WTC11 (cell line): ENCODE measurements at regions not wholly inside any gene's neighbourhood (a gene's known extent, or its start where the extent isn't known, plus 50 kb on each side); places are given as distances from the start of the nearest gene placed in this dataset.

ENCODE experiments used
- ATAC-seq: fragments of 200-7000 bp; cut with Tn5 transposase; 2 replicates; pipeline ENCODE4 v1.10.0; 2021; ENCODE audit warnings: mild to moderate bottlenecking, moderate library complexity
- CTCF ChIA-PET: fragments of 300-600 bp; sonication (Branson Sonifier 250); formaldehyde crosslinking; loops from one replicate; lab custom pipeline; 2021; ENCODE audit warnings: antibody characterized with exemption; lab: Charles Lee
- POLR2A ChIA-PET: fragments of 350-600 bp; sonication (Branson Sonifier 250); formaldehyde crosslinking; loops from one replicate; lab custom pipeline; 2021; ENCODE audit warnings: antibody characterized with exemption; lab: Charles Lee
- DNase-seq: peaks from one replicate; pipeline ENCODE4 v3.0.0; 2021; ENCODE audit warnings: low spot score
- H3K27ac Mint-ChIP-seq: 2 replicates; pipeline ENCODE4 v1.8.0; 2021; ENCODE audit warnings: mixed read lengths
- H3K27me3 Mint-ChIP-seq: 2 replicates; pipeline ENCODE4 v1.8.0; 2021; ENCODE audit warnings: low read depth, mild to moderate bottlenecking, moderate library complexity, mixed read lengths
- H3K36me3 Mint-ChIP-seq: 2 replicates; pipeline ENCODE4 v1.8.0; 2021; ENCODE audit warnings: mixed read lengths
- H3K4me1 Mint-ChIP-seq: 2 replicates; pipeline ENCODE4 v1.8.0; 2022; ENCODE audit warnings: mixed read lengths
- H3K4me3 Mint-ChIP-seq: 2 replicates; pipeline ENCODE4 v1.8.0; 2021; ENCODE audit warnings: mild to moderate bottlenecking, moderate library complexity, mixed read lengths
- H3K9me3 Mint-ChIP-seq: 2 replicates; pipeline ENCODE4 v1.8.0; 2021; ENCODE audit warnings: mixed read lengths
- ATF6 ChIP-seq: sonication (generic); formaldehyde crosslinking; IDR thresholded peaks from 2 replicates; pipeline ENCODE4 v1.8.1; 2023; ENCODE audit warnings: mild to moderate bottlenecking, missing genetic modification reagents
- CBFB ChIP-seq: sonication (generic); formaldehyde crosslinking; IDR thresholded peaks from 2 replicates; pipeline ENCODE4 v1.8.1; 2022; ENCODE audit warnings: mild to moderate bottlenecking, low read depth, missing genetic modification reagents
- ETV6 ChIP-seq: sonication (generic); formaldehyde crosslinking; IDR thresholded peaks from 2 replicates; pipeline ENCODE4 v1.8.1; 2022; ENCODE audit warnings: mild to moderate bottlenecking, missing genetic modification reagents
- GABPB1 ChIP-seq: sonication (generic); formaldehyde crosslinking; IDR thresholded peaks from 2 replicates; pipeline ENCODE4 v1.8.1; 2023; ENCODE audit warnings: mild to moderate bottlenecking, missing genetic modification reagents
- HMGXB4 ChIP-seq: sonication (generic); formaldehyde crosslinking; IDR thresholded peaks from 2 replicates; pipeline ENCODE4 v1.8.1; 2023; ENCODE audit warnings: mild to moderate bottlenecking, moderate library complexity, missing genetic modification reagents
- IRF2 ChIP-seq: sonication (generic); formaldehyde crosslinking; IDR thresholded peaks from 2 replicates; pipeline ENCODE4 v1.8.0; 2022; ENCODE audit warnings: low read depth, missing genetic modification reagents, borderline replicate concordance
- NR1H2 ChIP-seq: sonication (generic); formaldehyde crosslinking; IDR thresholded peaks from 2 replicates; pipeline ENCODE4 v1.9.0; 2021; ENCODE audit warnings: mild to moderate bottlenecking, moderate library complexity, missing genetic modification reagents
- NR3C1 ChIP-seq: sonication (generic); formaldehyde crosslinking; conservative IDR thresholded peaks from 2 replicates; pipeline ENCODE4 v1.8.1; 2023; ENCODE audit warnings: low read depth, mild to moderate bottlenecking, missing genetic modification reagents
- SMAD4 ChIP-seq: sonication (generic); formaldehyde crosslinking; IDR thresholded peaks from 2 replicates; pipeline ENCODE4 v1.8.0; 2022; ENCODE audit warnings: mild to moderate bottlenecking, missing genetic modification reagents
- STAT6 ChIP-seq: sonication (generic); formaldehyde crosslinking; conservative IDR thresholded peaks from 2 replicates; pipeline ENCODE4 v1.8.1; 2023; ENCODE audit warnings: mild to moderate bottlenecking, low read depth, missing genetic modification reagents, moderate library complexity
- ZBTB21 ChIP-seq: sonication (generic); formaldehyde crosslinking; IDR thresholded peaks from 2 replicates; pipeline ENCODE4 v1.8.1; 2023; ENCODE audit warnings: mild to moderate bottlenecking, missing genetic modification reagents, borderline replicate concordance
- ZBTB43 ChIP-seq: sonication (generic); formaldehyde crosslinking; IDR thresholded peaks from 2 replicates; pipeline ENCODE4 v1.8.1; 2023; ENCODE audit warnings: mild to moderate bottlenecking, missing genetic modification reagents
- ZNF121 ChIP-seq: sonication (generic); formaldehyde crosslinking; IDR thresholded peaks from 2 replicates; pipeline ENCODE4 v1.8.0; 2023; ENCODE audit warnings: missing genetic modification reagents
- ZNF317 ChIP-seq: sonication (generic); formaldehyde crosslinking; IDR thresholded peaks from 2 replicates; pipeline ENCODE4 v1.8.1; 2023; ENCODE audit warnings: low read depth, mild to moderate bottlenecking, moderate library complexity, missing genetic modification reagents, borderline replicate concordance
- ZNF671 ChIP-seq: fragments of 250-450 bp; sonication (Bioruptor Pico); IDR thresholded peaks from 2 replicates; pipeline ENCODE4 v1.8.0; 2021; ENCODE audit warnings: mild to moderate bottlenecking
- TF ChIP-seq, protein P1 (sequence below): fragments of 250-450 bp; sonication (Bioruptor Pico); IDR thresholded peaks from 2 replicates; pipeline ENCODE4 v1.9.0; 2021; ENCODE audit warnings: mild to moderate bottlenecking
- TF ChIP-seq, protein P2 (sequence below): sonication (generic); formaldehyde crosslinking; IDR thresholded peaks from 2 replicates; pipeline ENCODE4 v1.8.1; 2022; ENCODE audit warnings: missing genetic modification reagents, borderline replicate concordance

GRCh38 chr12:92382383-92382878 lies 236.8 kb upstream of the BTG1 start:
- Mint-ChIP-seq H3K9me3 (peaks cover 8% of the 10 kb centered on the region; the same call in 1 of the 2 replicates), H3K36me3 (no peaks in the 10 kb centered on the region), H3K27ac (no peak overlapping the region), H3K4me1 (no peaks in the 10 kb centered on the region), H3K4me3 (no peak overlapping the region), H3K27me3 (no peaks in the 10 kb centered on the region)
- ATAC-seq (no peak), DNase-seq (no peak)
- ChIA-PET CTCF (no interaction called here), POLR2A (no interaction called here)
- TF ChIP-seq ETV6 (CRISPR knock-in tag) (no peak), ZNF317 (no peak), ZNF671 (CRISPR knock-in tag) (no peak), IRF2 (CRISPR knock-in tag) (no peak), ZNF121 (CRISPR knock-in tag) (no peak), NR3C1 (CRISPR knock-in tag) (no peak), ZBTB21 (CRISPR knock-in tag) (no peak), HMGXB4 (CRISPR knock-in tag) (no peak), SMAD4 (CRISPR knock-in tag) (no peak), CBFB (CRISPR knock-in tag) (no peak), ZBTB43 (CRISPR knock-in tag) (no peak), GABPB1 (CRISPR knock-in tag) (no peak), STAT6 (CRISPR knock-in tag) (no peak)
- TF ChIP-seq, protein P1, sequence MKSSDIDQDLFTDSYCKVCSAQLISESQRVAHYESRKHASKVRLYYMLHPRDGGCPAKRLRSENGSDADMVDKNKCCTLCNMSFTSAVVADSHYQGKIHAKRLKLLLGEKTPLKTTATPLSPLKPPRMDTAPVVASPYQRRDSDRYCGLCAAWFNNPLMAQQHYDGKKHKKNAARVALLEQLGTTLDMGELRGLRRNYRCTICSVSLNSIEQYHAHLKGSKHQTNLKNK (CRISPR knock-in tag) = no peak

DNA sequence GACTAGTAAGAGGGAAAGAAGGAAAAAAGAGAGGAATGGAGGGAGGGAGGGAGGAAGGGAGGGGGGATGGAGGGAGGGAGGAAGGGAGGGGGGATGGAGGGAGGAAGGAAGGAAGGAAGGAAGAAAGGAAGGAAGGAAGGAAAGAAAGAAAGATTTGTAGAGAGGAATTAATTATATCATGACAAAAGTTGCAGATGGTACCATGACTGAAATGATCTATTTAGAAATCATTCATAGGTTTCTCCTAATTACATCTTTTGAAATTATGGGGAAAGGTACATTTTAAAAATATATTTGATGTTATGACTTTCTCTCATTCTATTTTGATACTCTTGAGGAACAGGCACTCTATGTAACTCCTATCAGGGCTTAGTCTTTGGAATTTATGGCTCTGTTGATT lies 236.2 kb upstream of the BTG1 start:
- DNase-seq (no peak), ATAC-seq (no peak)
- Mint-ChIP-seq H3K36me3 (no peaks in the 10 kb centered on the region), H3K27ac (no peak overlapping the region), H3K9me3 (peaks cover 6% of the 10 kb centered on the region; the same call in 1 of the 2 replicates), H3K27me3 (no peaks in the 10 kb centered on the region), H3K4me3 (no peak overlapping the region), H3K4me1 (no peaks in the 10 kb centered on the region)
- ChIA-PET CTCF (no interaction called here), POLR2A (no interaction called here)
- TF ChIP-seq NR1H2 (CRISPR knock-in tag) = no peak
- no peak for TF ChIP-seq ZBTB43 (CRISPR knock-in tag)
- TF ChIP-seq, protein P2, sequence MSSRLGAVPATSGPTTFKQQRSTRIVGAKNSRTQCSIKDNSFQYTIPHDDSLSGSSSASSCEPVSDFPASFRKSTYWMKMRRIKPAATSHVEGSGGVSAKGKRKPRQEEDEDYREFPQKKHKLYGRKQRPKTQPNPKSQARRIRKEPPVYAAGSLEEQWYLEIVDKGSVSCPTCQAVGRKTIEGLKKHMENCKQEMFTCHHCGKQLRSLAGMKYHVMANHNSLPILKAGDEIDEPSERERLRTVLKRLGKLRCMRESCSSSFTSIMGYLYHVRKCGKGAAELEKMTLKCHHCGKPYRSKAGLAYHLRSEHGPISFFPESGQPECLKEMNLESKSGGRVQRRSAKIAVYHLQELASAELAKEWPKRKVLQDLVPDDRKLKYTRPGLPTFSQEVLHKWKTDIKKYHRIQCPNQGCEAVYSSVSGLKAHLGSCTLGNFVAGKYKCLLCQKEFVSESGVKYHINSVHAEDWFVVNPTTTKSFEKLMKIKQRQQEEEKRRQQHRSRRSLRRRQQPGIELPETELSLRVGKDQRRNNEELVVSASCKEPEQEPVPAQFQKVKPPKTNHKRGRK = no peak
- no peak for TF ChIP-seq ATF6 (CRISPR knock-in tag)
